HCT116 (cell line): ENCODE measurements at regions not wholly inside any gene's neighbourhood (a gene's known extent, or its start where the extent isn't known, plus 50 kb on each side); places are given as distances from the start of the nearest gene placed in this dataset.

Experiments
- CTCF ChIP-seq, 3 experiments: fragments of 200-600 bp in 1 of 3; sonication (generic) in 1 of 3; IDR thresholded peaks in 2 of 3; conservative IDR thresholded peaks in 1 of 3; 2 replicates each; pipeline ENCODE4 v1.5.1; 2012 to 2017; ENCODE audit warnings: low read depth in 2 of 3, low read length in 2 of 3, antibody characterized with exemption in 1 of 3, borderline replicate concordance in 1 of 3, control low read depth in 1 of 3, mild to moderate bottlenecking in 1 of 3, mixed read lengths in 1 of 3, mixed run types in 1 of 3, moderate library complexity in 1 of 3; ENCODE audit not compliant: insufficient read depth in 1 of 3
- EZH2 ChIP-seq: fragments of 200-600 bp; sonication (generic); IDR thresholded peaks from 2 replicates; pipeline ENCODE4 v1.6.1; 2017; ENCODE audit warnings: antibody characterized with exemption, mixed run types
- MAX ChIP-seq: IDR thresholded peaks from 2 replicates; pipeline ENCODE4 v1.6.1; 2012
- POLR2A ChIP-seq: IDR thresholded peaks from 2 replicates; pipeline ENCODE4 v1.7.0; 2011; ENCODE audit warnings: borderline replicate concordance; ENCODE audit not compliant: insufficient read depth, insufficient read length; ENCODE audit errors: extremely low read depth
- RAD21 ChIP-seq: IDR thresholded peaks from 2 replicates; pipeline ENCODE4 v1.6.1; 2012; ENCODE audit warnings: low read depth, mild to moderate bottlenecking
- ZNF274 ChIP-seq: fragments of 200-500 bp; sonication (Bioruptor generic); IDR thresholded peaks from 2 replicates; pipeline ENCODE4 v1.6.1; 2014; ENCODE audit warnings: mild to moderate bottlenecking, low read depth, low read length, inconsistent platforms

GRCh38 chr4:124514588-124514987, 197.9 kb downstream of the ANKRD50 start:
- TF ChIP-seq CTCF (IDR thresholded peaks at IDR 0.05 in 2 of 3, conservative IDR thresholded peaks at IDR 0.05 in 1 of 3; ENCODE audit: borderline replicate concordance in 1 of 3, insufficient read depth in 1 of 3, low read depth in 2 of 3, low read length in 2 of 3) (no peak), RAD21 (no peak), POLR2A (no peak), MAX (no peak), EZH2 (no peak), ZNF274 (no peak)
